Mucosa of stomach (tissue), 1 donor: ENCODE measurements at regions not wholly inside any gene's neighbourhood (a gene's known extent, or its start where the extent isn't known, plus 50 kb on each side); places are given as distances from the start of the nearest gene placed in this dataset.

Experiments used
- H3K27me3 ChIP-seq: one replicate; pipeline ENCODE4 v1.7.0; 2013; ENCODE audit warnings: mild to moderate bottlenecking, low read length; ENCODE audit not compliant: control insufficient read depth, insufficient read depth
- H3K36me3 ChIP-seq: one replicate; pipeline ENCODE4 v1.7.0; 2013; ENCODE audit warnings: low read length; ENCODE audit not compliant: control insufficient read depth, insufficient read depth
- H3K4me1 ChIP-seq: one replicate; pipeline ENCODE4 v1.7.0; 2013; ENCODE audit warnings: mild to moderate bottlenecking, low read length; ENCODE audit not compliant: control insufficient read depth, insufficient read depth
- H3K4me3 ChIP-seq: one replicate; pipeline ENCODE4 v1.7.0; 2013; ENCODE audit warnings: low read length
- H3K9ac ChIP-seq: one replicate; pipeline ENCODE4 v1.7.0; 2013; ENCODE audit warnings: mild to moderate bottlenecking, low read length, moderate library complexity
- H3K9me3 ChIP-seq: one replicate; pipeline ENCODE4 v1.7.0; 2013; ENCODE audit warnings: mild to moderate bottlenecking, low read length, moderate library complexity; ENCODE audit not compliant: control insufficient read depth
- donor health status: Pancreatic carcinoma.

- no peaks in the 10 kb centered on the region for H3K36me3 ChIP-seq
- H3K9ac ChIP-seq: no peak overlapping the region
- no peaks in the 10 kb centered on the region for H3K9me3 ChIP-seq
- H3K4me3 ChIP-seq: no peak overlapping the region
- H3K27me3 ChIP-seq: no peaks in the 10 kb centered on the region
- no peaks in the 10 kb centered on the region for H3K4me1 ChIP-seq
Measured at GRCh38 chr5:118681655-118682054, 306.7 kb downstream of the DTWD2 start.

GRCh38 chr5:118679264-118679940 lies 308.9 kb downstream of the DTWD2 start:
- Histone ChIP-seq H3K27me3 (no peaks in the 10 kb centered on the region), H3K4me3 (no peak overlapping the region), H3K9me3 (no peaks in the 10 kb centered on the region), H3K36me3 (no peaks in the 10 kb centered on the region), H3K4me1 (no peaks in the 10 kb centered on the region), H3K9ac (no peak overlapping the region)

DNA sequence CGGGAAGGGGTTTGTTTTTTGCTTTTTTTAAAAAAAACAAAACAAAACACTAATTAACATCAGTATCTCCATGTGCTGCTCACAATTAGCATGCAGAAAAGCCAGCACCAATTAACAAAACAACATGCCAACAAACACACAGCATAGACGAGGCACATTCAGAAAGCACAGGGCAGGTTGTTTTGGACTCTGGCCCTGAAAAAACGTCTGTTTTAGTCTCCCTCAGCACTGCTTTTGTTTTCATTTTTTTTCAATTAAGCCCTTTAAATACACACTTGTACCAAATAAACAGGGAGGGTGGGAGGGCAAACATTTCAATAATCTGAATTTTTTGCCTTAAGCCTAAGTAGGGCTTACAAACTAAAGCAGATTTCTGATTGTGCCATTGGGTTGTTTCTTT lies 309.6 kb downstream of the DTWD2 start:
- H3K9me3 ChIP-seq: no peaks in the 10 kb centered on the region
- no peaks in the 10 kb centered on the region for H3K4me1 ChIP-seq
- H3K36me3 ChIP-seq: no peaks in the 10 kb centered on the region
- no peak overlapping the region for H3K9ac ChIP-seq
- H3K27me3 ChIP-seq: no peaks in the 10 kb centered on the region
- H3K4me3 ChIP-seq: no peak overlapping the region

GRCh38 chr5:118675247-118675646 lies 313.1 kb downstream of the DTWD2 start:
- Histone ChIP-seq H3K4me1 (no peaks in the 10 kb centered on the region), H3K9ac (no peak overlapping the region), H3K9me3 (no peaks in the 10 kb centered on the region), H3K4me3 (no peak overlapping the region), H3K36me3 (no peaks in the 10 kb centered on the region), H3K27me3 (no peaks in the 10 kb centered on the region)

GRCh38 chr5:118657576-118657975 lies 330.8 kb downstream of the DTWD2 start:
- H3K4me1 ChIP-seq: no peaks in the 10 kb centered on the region
- no peaks in the 10 kb centered on the region for H3K27me3 ChIP-seq
- no peaks in the 10 kb centered on the region for H3K9me3 ChIP-seq
- no peak overlapping the region for H3K9ac ChIP-seq
- no peaks in the 10 kb centered on the region for H3K36me3 ChIP-seq
- H3K4me3 ChIP-seq: no peak overlapping the region

DNA sequence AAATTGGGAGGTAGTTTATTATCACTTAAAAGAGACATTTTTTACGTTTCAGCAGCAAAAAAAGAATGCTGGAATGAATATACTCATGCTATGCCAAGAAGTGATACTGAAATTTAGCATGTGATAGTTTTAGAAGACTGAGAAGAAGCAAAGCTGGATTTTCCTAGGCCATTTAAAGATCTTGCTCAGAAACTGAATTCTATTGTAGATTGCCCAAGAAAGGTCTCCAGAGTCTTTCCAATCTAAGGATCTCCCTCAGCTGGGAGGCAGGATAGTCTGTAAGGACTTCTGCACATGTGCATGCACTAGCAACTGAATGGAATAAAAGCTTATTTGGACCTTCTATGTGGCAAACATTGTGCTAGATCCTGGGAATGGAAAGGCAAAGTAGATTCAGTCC lies 334.5 kb downstream of the DTWD2 start:
- Histone ChIP-seq H3K27me3 (no peaks in the 10 kb centered on the region), H3K36me3 (no peaks in the 10 kb centered on the region), H3K9ac (no peak overlapping the region), H3K9me3 (no peaks in the 10 kb centered on the region), H3K4me1 (no peaks in the 10 kb centered on the region), H3K4me3 (no peak overlapping the region)

DNA sequence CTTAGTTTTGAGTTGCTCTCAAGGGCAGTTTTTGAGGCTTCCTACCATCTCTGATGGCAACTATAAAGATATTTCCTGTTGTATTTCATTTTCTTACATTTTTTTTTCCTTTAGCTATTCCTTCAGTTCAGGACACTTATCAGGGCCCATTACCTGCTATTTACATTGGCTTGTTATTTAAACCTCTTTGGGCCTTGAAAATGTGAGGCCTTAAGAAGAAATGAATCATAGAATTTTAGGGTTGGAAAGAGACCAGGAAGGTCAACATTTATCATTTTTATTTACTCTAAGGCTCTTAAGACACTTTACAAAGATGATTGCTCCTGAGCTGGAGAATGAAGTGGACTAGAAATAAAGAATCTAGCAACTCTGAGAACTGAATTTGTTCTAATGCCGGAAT lies 335.2 kb downstream of the DTWD2 start:
- peaks cover 2% of the 10 kb centered on the region for H3K4me1 ChIP-seq

DNA sequence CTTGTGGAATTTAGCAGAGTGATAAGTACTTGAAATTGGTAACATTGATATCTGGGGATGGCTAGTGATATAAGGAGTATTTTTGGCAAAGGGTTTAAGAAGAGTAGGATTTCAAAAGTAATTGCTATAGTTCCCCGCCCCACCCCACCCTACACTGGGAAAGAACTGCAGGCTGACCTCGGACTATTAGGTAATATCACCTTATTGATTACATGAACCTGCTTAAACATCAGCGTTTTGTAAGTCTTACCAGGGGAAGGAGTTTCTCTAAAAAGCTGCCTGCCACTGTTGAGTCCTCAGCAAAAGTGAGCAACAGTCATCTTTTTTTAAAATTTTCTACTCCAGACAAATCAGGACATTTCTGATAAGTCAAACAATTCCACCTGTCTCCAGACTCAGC lies 337.3 kb downstream of the DTWD2 start:
- Histone ChIP-seq H3K9ac (no peak overlapping the region), H3K4me1 (peaks cover 9% of the 10 kb centered on the region), H3K9me3 (no peaks in the 10 kb centered on the region), H3K27me3 (no peaks in the 10 kb centered on the region), H3K4me3 (no peak overlapping the region), H3K36me3 (no peaks in the 10 kb centered on the region)

More for the DNA sequence above, 335.2 kb downstream of the DTWD2 start:
- no peak overlapping the region for H3K9ac ChIP-seq
- H3K36me3 ChIP-seq: no peaks in the 10 kb centered on the region
- H3K27me3 ChIP-seq: no peaks in the 10 kb centered on the region
- no peak overlapping the region for H3K4me3 ChIP-seq
- no peaks in the 10 kb centered on the region for H3K9me3 ChIP-seq

- Histone ChIP-seq H3K9ac (no peak overlapping the region), H3K36me3 (no peaks in the 10 kb centered on the region), H3K4me3 (no peak overlapping the region), H3K9me3 (no peaks in the 10 kb centered on the region), H3K4me1 (peaks cover 9% of the 10 kb centered on the region), H3K27me3 (no peaks in the 10 kb centered on the region)
Measured at GRCh38 chr5:118647587-118647986, 340.8 kb downstream of the DTWD2 start.

- Histone ChIP-seq H3K27me3 (no peaks in the 10 kb centered on the region), H3K9me3 (no peaks in the 10 kb centered on the region), H3K36me3 (no peaks in the 10 kb centered on the region), H3K9ac (no peak overlapping the region), H3K4me3 (no peak overlapping the region), H3K4me1 (peaks cover 9% of the 10 kb centered on the region)
Measured at GRCh38 chr5:118646917-118647316, 341.4 kb downstream of the DTWD2 start.

DNA sequence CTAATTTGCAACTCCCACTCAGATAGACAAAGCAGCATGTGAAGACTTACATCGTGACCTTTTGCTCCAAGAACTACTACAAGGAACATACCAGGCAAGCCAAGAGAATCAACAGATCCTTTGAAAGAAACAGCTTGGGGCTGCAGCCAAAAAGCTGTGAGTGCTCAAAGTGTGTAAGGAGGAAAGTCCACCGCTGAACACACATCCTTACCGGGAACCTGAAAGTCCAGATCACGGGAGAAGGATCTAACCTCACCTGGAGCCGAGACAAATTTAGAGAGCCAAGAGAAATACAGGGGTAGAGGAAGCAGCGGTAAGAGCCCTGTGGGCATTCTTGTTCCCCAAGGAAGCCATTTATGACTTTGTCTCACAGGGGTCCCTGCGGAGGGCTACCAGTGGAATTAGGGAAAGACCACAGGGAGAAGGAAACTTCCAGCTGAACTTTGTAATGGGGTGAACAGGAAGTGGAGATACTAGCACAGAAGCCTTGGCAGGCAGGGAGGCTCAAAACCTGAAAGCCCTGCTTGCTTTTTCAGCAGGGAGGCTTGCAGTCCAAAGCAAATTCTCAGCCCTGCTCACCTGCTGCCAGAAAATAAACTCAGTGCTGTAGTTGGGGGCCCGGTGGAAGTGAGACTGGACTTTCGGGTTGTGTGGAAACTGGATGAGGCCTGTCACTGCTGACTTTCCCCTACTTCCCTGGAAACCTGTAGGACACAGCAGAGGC lies 350.2 kb downstream of the DTWD2 start:
- no peaks in the 10 kb centered on the region for H3K36me3 ChIP-seq
- peak overlapping the region; percentile 54 for H3K9ac ChIP-seq
- H3K9me3 ChIP-seq: no peaks in the 10 kb centered on the region

GRCh38 chr5:118628660-118629354 lies 359.5 kb downstream of the DTWD2 start:
- Histone ChIP-seq H3K9me3 (no peaks in the 10 kb centered on the region), H3K36me3 (no peaks in the 10 kb centered on the region), H3K4me3 (no peak overlapping the region), H3K9ac (no peak overlapping the region), H3K27me3 (no peaks in the 10 kb centered on the region), H3K4me1 (no peaks in the 10 kb centered on the region)

More for the DNA sequence above, 350.2 kb downstream of the DTWD2 start:
- H3K4me3 ChIP-seq: no peak overlapping the region
- H3K4me1 ChIP-seq: peaks cover 18% of the 10 kb centered on the region
- H3K27me3 ChIP-seq: no peaks in the 10 kb centered on the region
